Urothelium cell line (cell line): ENCODE measurements at regions not wholly inside any gene's neighbourhood (a gene's known extent, or its start where the extent isn't known, plus 50 kb on each side); places are given as distances from the start of the nearest gene placed in this dataset.

Source experiments
- DNase-seq: peaks from one replicate; pipeline ENCODE4 v3.0.0; 2011; ENCODE audit warnings: low spot score, mixed read lengths
- FAIRE-seq: peaks from 2 replicates; lab custom pipeline; 2011; peaks lifted over from hg19 to GRCh38; lab: Jason Lieb, UNC

GRCh38 chr4:166594326-166594946 is 639.9 kb downstream of the SPOCK3 start:
- FAIRE-seq (peak; percentile 23), DNase-seq (peak; percentile 60)

GRCh38 chr4:166600264-166600663 is 634.0 kb downstream of the SPOCK3 start:
- FAIRE-seq = no peak
- DNase-seq = no peak

- DNase-seq (no peak), FAIRE-seq (no peak)
Observed at GRCh38 chr4:166602068-166602467, 632.2 kb downstream of the SPOCK3 start.

- DNase-seq = no peak
- FAIRE-seq = no peak
Observed at GRCh38 chr4:166622425-166622977, 611.8 kb downstream of the SPOCK3 start.

GRCh38 chr4:166625018-166625637 is 609.2 kb downstream of the SPOCK3 start:
- FAIRE-seq = no peak
- no peak for DNase-seq

- DNase-seq = no peak
- FAIRE-seq = no peak
Observed at GRCh38 chr4:166628454-166628853, 605.8 kb downstream of the SPOCK3 start.

DNA sequence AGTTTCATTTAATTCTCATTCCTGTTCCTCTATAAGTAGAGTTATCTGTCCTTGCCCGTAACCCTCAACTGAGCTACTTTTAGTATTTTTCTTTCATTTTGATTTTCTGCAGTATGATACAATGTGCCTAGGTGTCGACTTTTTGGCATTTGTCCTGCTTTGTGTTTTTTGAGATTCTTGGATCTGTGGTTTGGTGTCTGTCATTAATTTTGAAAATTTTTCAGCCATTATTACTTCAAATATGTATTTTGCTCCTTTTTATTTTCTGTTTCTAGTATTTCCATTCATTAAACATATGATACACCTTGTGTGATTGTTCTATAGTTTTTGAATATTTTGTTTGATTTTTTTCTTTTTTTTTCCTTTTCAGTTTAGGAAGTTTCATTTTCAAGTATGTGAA is 598.9 kb downstream of the SPOCK3 start:
- no peak for FAIRE-seq
- no peak for DNase-seq

- FAIRE-seq = no peak
- DNase-seq = no peak
Observed at GRCh38 chr4:166637816-166638215, 596.5 kb downstream of the SPOCK3 start.

DNA sequence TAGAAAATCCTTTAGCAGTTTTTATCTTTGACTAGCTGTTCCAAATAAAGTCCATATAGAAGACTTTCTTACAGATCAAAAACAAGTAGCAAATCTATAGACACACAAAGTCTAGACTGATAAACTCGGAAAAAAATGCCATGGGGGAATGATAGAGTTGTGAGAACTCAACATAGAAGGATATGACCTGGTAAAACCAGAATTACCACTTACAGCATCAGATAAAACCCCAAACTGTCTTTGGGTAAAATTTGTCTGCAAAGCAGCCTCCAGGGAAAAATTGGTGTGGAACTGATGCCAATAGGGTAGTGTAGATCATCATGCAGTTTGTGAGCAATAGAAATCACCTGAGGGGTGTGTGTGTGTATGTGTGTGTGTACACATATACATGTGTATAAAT is 579.1 kb downstream of the SPOCK3 start:
- DNase-seq (no peak), FAIRE-seq (no peak)

- FAIRE-seq = no peak
- DNase-seq = no peak
Observed at GRCh38 chr4:166655705-166656104, 578.6 kb downstream of the SPOCK3 start.

DNA sequence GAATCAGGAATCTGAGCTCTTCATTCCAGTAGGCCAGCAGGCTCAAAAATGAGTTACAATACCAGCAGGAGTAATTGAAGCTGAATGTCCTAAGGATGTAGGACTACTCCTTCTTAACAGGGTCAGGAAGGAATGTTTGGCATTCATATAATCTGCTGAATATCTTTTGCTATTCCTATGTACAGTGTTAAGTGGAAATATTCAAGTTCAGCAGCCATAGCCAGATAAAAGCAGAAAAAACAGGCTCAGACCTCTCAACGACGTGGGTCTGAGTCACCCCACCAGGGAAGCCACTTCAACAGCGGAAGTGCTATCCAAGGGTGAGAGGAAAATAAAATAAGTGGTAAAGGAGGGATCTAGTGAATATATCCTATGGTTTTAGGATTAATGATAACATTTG is 577.0 kb downstream of the SPOCK3 start:
- DNase-seq = no peak
- no peak for FAIRE-seq

DNA sequence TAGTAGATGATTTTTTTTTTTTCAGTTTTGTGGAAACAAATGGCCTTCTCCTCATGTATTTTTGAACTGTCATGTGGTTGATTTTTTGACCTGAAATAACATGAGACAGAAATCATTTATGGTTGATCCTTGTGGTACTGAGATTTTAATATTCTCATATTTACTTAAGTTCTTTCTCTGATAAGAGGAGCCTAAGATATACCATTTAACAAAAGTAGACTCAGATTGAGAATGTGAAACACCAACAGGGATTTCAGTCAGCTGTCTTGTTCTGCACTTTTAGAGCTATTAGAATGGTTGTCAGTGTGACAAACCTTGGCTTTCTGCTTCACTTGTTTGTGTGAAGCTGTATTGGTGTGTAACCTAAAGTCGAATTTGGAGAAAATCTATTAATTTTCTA is 575.7 kb downstream of the SPOCK3 start:
- DNase-seq = no peak
- no peak for FAIRE-seq

DNA sequence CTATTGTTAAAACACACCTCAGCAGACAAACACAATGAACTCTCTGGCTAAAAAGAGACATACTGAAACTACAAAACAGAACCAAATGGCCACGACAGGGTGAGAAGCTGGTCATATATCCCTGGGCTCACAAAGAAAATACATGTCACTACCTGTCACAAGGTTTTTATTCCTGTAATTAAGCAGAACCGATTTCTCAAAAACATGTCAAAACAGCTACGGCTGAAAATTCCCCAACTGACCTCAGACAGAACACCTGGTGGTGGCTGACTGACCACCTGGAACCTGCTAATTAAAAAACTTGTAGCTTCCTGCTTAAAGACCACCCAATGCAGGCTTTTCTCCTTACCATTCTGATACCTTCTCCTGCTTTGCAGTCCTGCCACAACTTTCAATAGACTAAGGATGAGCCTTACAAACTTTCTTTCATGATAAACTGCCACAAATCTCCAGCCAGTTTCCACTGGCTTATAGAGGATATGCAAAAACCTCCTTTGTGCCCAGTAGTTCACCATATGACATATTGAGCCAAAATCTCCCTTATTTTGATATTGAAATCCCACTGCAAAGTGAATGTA is 571.9 kb downstream of the SPOCK3 start:
- no peak for DNase-seq
- no peak for FAIRE-seq

GRCh38 chr4:166670341-166670740 is 564.0 kb downstream of the SPOCK3 start:
- no peak for DNase-seq
- no peak for FAIRE-seq

DNA sequence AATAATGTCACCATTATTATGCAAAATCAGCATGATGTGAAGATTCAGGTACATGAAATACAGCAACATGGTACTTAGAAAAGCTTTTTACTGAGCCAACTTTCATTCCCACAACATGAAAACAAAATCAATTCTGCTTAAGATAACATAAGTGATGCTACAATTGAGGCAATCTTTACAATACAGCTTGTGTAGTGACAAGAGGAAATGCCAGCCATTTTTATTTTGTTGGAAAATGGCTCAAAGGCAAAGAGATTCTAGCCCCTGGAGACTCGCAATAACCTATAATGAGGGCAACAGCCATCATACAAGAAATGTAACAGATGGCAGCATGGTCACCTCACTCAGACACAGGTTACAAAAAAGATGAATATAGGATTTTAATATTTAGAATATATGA is 560.4 kb downstream of the SPOCK3 start:
- FAIRE-seq = no peak
- no peak for DNase-seq

GRCh38 chr4:166675411-166675810 is 558.9 kb downstream of the SPOCK3 start:
- no peak for FAIRE-seq
- peak; percentile 78 for DNase-seq

DNA sequence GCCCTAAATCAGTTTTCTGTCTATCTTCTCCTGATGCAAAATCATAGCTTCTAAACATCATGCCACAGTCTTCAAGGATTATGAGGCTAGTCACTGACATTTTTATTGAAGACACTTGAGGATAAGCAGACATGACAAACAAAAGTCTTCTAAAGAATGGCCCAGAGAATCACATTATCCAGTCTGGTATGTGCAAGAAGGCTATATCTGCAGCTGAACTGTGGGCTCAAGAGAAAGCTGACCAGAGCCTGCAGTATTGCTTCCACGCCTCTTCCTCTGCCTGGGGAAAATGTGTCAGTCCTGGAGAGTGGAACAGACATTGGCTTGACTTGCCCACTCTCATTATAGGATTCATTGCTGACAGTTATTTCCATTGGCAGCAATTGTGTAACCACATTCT is 553.5 kb downstream of the SPOCK3 start:
- DNase-seq = no peak
- no peak for FAIRE-seq

GRCh38 chr4:166682200-166682599 is 552.1 kb downstream of the SPOCK3 start:
- no peak for DNase-seq
- no peak for FAIRE-seq
